NCI-H2196 treated with DMSO at 0.1 percent for 48 hours (cell line): ENCODE measurements at regions not wholly inside any gene's neighbourhood (a gene's known extent, or its start where the extent isn't known, plus 50 kb on each side); places are given as distances from the start of the nearest gene placed in this dataset.

Experiments
- DNase-seq: peaks from one replicate; lab custom pipeline; 2025; ENCODE audit not compliant: unreplicated experiment; lab: John Stamatoyannopoulos, UW

DNA sequence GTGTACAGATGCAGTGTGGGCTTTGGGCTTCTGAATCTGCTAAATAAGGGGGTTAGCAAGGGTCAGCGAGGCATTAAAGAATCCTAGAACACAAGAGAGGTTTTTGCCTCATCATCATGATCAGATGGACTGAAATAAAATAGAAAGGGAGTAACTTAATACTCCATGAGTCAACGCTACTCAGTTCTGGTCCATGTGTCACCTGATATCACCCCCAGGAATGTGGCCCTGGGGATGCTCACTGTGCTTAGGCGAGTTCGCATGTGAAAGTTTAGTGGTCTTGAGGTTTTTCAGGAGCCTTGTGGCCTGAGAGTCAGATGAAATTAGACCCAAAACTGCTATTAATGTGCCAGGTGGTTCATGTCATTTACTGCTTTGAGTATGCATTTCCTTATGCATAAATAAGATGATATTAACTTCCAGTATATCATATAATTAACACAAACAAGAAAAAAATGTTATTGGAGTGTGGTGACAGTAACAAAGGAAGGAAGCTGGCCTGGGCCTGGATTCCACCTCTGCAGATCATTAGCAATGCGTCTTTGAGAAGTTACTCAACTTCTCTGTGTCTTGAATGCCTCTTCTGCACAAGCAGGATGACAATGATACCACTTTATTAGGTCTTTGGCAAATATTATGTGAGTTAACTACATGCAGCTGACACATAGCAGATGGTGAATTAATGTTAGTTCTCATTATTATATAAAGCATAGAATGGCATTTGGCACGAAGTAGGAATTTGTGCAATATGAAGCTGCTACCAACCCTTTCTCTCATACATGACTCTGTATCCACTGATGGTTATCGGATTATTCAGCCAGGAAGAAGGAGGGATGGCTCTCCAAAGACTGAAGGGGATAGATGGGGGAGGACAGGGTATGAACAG, 1272.6 kb downstream of the AACS start:
- DNase-seq: peak; percentile 16

DNA sequence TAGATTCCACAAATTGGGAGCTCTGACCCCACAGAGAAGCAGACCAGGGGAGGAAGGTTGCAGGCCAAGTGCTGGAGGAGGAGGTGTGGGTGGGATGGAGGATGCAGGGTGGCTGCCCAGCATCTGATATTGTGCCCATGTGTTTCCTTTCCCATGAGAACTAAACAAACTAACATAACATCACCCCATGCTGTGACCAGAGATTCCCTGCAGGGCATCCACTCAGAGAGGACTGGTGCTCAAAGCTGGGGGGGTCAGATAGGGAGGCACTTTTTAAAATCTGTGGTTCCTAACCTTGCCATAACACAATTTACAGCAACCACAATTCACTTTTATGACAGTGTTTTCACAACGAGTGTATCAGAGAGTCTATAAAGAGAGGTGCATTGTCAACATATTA, 1277.6 kb downstream of the AACS start:
- no peak for DNase-seq

DNA sequence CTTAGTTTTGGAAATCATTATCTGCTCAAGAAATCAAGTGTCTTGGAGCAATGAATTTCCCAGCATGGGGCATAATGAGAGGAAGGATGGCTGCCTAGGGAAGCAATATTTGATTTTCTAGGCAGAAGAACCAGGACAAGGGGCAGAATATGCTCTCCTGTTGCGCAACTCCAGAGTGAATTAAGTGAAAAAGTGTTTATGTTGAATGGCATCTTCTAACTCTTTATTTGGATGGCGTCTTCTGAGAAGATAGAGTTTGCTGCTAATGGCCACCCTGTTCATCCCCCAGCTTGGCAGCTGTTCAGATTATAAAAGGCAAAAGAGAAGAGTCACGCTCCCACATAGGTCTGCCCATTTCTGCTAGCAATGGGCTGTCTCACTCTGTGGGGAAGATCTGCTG, 1278.1 kb downstream of the AACS start:
- DNase-seq: no peak

DNA sequence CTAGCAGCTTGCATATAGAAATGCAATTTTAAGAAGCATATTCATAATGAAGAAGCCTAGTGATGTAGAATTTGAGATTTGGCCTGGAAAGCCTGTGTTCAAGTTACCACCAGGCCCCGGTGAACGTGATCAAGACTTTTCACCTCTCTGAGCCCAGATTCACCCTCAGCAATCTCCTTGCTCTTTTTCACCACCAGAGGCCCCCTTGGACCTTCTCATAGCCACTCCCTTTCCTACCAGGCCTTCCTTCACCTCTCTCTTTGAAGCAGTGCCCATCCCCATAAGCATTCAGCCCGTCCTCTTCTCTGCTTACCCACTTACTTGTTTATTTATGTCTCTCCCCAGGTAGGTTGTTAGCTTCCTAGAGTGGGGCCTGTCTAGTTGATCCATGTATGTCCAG, 1280.9 kb downstream of the AACS start:
- no peak for DNase-seq

DNA sequence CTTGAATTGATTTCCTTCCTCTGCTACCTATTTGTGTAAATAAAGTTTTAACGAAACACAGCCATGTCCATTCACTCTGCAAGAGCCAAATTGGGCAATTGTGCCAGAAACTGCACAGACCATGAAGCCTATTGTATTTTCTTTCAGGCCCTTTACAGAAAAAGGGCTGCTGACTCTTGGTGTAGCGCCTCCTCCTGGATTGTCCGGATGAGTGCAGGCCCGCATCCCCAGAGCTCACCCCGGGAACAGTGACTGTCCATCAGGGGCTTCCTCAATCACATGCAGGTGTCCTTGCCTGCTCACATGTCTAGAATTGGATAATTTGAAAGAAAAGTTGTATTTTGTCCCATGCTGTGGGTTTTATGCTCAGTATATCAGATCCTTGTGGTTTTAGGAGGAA, 1282.2 kb downstream of the AACS start:
- DNase-seq: no peak

DNA sequence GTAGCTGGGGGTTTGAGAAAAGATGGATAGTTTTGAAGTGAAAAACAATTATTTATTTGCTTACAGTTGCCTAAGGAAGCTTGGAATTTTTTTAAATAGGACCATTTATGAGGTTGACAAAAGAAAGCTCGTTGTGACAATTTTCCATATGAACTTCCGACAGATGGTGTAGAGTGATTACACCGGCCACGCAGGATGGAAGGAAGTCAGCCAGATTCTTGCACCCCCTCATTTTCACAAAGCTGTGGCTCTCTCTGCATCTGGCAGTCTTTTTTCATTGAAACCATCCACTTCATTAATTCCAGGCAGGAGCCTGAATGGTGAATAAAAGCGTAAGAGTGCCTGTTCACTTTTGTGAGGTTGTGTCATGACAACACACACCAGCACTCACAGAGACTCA, 1284.1 kb downstream of the AACS start:
- no peak for DNase-seq

DNA sequence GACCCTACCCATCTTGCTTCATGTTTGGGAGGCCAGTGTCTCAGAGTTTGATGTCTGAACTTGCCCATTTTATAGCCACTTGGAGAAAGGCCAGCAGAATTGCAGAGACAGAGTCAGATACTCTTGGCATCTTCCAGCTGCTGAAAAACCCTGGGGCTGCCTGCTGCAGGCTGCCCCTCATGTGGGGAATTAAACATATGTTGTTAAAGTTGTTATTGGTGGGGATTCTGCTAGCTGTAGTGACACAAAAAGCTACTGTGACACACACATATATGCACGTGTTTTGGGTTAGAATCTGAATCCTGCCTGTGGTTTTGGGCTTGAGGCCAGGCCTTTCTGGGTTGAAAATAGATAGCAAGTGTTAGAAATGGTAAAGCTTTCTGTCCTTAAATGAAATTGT, 1288.4 kb downstream of the AACS start:
- no peak for DNase-seq

DNA sequence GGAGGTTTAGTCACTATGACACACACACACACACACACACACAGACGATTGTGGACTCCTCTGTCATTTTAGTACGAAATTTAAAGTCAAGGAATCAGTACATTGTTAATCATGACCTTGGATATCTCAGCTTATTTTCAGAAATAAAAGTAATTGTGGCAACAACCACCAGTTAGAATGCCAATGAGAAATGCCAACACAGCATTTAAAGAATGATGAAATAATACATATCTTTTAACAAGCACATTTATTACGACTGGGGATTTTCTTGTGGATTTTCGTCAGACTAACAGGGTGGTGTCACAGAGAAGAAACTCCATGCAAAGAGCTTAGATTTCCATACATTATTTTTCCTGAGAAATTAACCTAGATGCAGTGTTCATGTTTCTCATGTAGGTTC, 1289.4 kb downstream of the AACS start:
- DNase-seq: no peak

DNA sequence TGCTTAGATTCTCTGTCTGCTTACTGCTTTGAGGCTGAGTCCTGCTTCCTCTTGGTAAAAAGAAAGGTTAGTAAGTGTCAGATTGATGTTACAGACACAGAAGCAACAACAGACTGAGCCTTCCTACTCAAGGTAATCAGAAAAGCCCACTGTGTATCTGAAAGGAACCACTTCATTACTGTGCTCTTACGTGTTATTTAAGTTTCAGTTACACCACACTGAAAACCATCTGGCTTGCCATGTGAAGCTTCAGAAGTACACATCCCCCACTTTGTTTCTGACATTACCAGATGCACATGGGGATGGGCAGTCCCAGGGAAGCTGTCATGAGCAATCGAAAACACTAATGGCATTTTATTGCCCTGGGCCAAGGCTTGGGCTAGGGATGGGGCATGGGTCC, 1290.1 kb downstream of the AACS start:
- no peak for DNase-seq

DNA sequence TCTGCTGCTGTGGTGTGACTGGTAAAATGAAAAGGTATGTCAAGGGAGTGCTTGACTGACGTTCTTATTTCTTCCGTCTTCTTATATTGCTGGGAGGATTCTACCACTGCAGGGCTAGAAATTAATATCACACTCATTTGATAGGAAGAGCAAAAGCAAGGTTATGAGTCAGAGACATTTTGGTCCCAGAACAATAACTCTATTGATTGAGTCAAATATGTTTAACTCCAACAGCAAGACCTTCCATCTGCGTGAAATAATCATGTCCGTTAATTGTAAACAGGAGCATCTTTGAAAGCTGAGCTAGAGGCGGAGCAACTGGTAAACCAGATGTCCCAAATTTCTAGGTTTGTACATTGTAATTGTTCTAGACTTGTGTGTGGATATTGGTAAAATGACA, 1293.6 kb downstream of the AACS start:
- DNase-seq: no peak

DNA sequence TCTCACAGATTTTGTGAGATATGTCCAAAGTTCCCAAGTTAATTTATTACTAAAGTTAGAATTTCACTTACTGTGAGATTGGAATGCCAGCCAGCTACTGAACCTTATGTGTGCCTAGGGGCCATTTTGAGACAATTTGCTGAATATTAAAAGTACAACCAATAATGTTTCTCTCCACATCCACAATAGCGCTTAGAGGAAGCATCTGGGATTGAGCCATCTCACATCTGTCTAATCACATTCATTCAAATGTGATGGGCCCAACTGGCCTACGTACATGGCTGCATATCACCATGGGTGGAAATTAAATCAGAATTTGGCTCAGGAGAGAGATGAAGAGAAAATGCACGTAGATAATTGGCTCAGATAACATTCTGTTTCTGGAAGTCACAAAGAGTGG, 1294.0 kb downstream of the AACS start:
- no peak for DNase-seq

DNA sequence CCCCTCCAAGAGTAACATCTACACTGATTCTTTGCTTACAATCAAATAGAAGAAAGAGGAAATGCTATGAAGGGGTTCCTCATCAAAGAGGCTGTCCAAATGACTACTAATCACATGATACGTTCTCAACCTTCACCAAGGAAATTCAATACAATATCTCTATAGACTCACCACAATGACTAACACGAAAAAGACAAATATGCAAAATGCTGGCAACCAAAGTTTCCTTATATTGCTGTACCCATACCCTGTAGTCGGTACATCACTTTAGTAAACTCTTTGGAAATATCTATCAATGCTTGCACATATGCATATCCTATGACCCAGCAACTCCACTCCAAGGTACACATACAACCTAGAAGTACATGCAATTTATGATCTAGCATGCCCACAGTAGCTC, 1296.6 kb downstream of the AACS start:
- DNase-seq: no peak

DNA sequence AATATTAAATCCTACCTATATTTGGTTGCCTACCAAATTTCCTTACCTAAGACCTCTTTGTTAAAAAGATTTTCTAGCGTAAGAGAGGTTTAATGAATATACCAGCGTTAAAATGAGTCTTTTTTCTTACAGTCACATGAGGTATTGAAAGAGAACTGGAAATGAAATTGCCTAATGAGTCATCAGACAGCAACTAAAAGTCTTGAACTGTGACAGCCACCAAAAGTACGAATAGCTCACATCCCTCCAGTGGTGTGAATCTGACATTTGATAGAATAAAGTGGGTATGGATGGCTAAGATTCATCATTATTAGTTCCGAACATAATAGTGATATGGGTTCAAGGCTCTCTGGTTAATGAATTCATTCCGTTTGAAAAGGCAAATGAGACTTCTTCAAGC, 1297.3 kb downstream of the AACS start:
- DNase-seq: no peak

DNA sequence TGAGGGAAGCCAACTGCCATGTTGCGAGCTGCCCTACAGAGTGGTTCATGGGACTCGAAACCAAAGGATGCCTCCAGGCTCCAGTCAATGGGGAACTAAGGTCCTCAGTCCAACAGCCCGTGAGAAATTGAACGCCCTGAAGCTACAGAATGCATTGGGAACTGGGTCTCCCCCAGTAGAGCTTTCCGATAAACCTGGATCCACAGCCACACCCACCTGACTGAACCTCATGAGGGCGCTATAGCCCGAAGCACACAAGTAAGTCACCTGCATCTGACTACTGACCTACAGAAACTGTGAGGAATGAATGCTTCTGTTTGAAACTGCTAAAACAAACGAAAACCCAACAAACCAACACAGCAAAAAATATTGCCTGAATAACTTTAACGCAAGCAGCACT, 1297.7 kb downstream of the AACS start:
- no peak for DNase-seq

DNA sequence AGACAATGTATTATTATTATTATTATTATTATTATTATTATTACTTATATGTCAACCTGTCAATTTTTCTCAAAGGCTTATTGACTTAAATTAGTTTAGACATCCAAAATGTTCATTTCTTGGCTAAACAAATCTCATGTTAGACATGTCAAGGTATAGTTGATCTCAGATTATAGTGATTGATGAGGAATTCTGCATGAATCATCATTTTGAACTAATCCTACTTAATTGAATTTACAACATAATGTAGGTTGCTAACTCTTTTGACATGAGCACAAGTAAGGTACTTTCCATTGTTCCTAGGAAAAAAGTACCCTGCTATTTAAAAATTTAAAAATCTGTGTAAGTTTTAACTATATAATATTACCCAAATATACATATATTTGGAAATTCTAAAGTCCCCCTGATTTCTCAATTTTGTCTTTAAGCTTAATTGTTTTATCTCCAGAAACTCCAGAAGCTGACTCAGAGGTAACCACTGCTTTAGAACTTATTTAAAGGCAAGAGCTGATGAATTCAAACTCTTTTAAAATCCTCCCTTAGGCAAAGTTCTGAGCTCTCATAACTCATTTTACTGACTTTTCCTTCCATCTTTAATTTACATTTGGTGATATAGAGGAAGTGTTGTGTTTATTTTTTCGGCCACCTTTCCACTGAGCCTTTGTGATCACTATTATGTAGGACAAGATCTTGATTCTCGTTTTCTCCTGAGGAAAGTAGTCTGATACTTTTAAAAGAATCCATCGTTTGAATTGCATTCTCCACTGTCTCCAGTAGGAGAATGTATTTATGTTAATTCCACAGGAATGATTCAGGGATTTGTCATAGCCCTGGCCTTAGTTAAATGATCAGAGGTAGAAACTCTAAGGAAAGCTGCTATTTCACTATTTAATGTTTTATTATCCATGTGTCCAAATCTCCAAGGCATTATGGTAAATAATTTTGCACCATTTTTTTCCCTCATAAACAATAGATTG, 1304.5 kb downstream of the AACS start:
- DNase-seq: no peak

DNA sequence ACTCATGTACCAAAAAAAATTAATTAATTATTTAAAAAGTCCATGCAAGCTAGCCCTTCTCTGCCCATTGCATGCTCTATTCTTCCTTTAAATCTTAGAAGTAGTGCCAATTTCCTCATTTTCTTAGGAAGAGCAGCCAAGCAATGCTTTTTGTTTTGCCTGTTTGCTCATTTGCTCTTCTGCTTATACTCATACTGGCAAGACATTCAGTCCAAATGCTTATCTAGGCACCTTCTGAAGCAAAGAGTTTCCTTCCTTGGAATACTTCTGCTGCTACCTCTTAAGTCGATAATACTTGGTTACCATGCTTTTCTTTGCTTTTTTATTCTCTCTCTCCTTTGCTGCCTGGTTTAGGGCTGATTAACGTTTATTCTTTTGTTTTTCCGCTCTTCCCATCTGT, 1318.3 kb downstream of the AACS start:
- no peak for DNase-seq

DNA sequence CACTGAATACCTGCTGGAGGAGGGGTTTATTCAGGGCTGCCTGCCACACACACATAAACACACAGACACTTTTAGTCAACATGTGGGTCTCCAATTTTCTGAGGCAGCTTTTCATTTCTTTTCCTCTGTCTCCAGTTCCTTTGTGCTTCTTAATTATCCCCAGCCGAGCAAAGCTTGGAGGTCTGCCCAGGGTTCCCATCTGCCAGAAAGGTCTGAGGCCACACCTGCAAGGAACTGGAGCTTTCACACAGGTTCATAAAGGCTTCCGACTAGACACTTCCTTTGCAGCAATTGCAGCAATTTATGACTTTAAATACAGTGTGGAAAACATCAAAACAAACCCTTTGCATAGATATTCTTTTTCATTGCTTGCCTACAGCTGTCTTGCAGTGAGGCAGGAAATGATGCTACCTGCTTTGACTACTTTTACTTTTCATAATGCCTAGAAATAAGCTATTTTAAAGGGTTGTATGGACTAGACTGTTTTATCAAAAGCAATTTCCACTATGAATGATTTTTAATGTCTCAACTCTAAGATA, 1318.9 kb downstream of the AACS start:
- DNase-seq: no peak

DNA sequence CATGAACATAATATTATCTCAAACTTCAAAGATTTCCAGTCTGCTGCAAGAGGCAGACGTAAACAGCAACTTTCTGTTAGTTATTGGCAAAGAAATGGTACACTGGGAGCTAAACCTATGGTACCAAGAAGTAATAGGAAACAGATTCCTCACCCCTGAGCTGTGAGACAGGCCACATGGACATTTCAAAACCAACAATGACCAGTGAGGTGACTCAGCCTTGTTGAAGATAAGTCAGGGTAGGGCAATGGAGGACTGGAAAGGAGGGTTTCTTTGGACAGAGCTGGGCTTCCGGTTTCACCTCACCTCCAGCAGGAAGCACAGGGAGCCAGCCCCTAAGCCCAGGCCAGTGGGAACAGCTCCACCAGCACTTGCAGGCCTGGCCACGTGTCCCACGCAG, 1320.5 kb downstream of the AACS start:
- DNase-seq: no peak

DNA sequence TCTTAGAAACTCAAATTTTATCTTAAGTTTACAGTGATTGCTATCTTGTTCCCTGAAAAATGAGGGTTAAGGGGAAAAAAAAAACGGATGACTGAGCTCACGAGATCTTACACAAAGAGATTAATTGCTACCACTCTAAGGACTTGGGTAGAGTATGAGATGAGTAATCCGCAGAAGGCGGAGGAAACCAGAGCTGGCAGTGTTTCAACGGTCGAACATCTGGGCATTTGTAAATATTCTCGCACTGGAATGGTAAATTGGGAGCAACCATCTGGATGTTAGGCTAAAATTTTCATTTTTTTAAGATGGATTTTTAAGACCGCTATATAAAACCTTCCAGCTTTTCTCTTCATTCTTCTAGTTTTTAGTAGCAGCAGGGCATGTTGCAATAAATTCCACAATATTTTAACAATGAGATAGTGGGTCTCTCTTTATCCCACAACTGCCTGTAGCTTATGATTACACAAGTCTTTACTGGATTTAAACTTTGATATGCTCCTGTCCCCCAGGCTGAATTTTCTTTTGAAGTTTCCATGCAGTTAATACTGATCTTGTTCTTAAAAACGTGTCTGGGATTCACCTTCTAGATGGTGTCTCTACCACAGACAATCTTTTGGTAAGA, 1324.1 kb downstream of the AACS start:
- DNase-seq: no peak

DNA sequence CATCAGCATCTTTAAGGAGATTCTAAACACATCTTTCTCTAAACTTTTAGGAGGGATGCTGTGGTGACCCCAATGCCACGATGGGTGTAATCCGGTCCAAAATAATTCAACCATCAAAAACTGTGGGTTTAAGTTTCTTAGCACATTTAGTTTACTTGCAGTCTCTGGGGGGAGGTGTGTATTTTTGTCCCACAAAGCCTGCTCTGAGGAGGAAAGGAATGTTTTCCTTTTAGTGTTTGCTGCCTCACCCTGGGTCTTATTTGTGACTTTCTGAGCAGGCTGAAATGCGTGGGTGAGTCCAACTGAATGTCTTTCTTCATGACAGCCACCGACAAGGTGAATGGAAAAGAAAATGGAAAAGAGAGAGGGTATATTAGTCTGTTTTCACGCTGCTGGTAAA, 1324.7 kb downstream of the AACS start:
- DNase-seq: no peak

DNA sequence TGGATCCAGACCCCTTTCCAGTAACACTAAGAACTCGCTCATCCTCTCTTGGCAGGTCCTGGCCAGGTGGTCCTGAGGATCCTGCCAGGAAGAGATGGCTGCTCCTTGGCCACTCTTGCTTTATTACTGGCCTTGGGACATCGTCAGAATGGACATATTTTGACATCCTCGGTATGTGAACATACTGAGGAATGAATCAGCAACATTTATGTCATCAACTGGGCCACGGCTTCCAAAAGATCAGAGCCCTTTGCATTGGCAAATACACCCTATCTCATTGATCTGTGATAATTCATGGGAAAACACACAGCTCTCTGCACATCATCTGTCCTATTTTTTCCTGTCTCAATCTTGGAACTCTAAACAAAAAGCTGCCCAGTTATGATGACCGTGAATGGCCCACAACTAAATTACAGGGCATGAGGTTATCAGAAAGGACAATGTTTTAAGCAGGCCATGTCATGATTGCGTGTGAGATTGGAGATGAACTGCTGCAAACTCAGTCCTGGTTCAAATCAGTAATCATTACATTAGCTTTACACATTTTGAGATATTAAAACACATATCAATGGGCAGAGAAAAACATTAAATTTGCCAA, 1325.8 kb downstream of the AACS start:
- no peak for DNase-seq
